OCI-LY3 (cell line): ENCODE measurements at regions not wholly inside any gene's neighbourhood (a gene's known extent, or its start where the extent isn't known, plus 50 kb on each side); places are given as distances from the start of the nearest gene placed in this dataset.

Experiments
- H2AFZ ChIP-seq: fragments of 200-600, 300-600 bp; shearing (Covaris generic); 2 replicates; pipeline ENCODE4 v1.6.0; 2014; ENCODE audit warnings: antibody characterized with exemption, low read depth, low read length
- H3K27ac ChIP-seq: fragments of 200-600, 300-600 bp; sonication (generic); 2 replicates; pipeline ENCODE4 v1.5.1; 2014; ENCODE audit warnings: mild to moderate bottlenecking, low read length, moderate library complexity, mixed read lengths
- H3K27me3 ChIP-seq: fragments of 200-600, 300-600 bp; sonication (generic); 2 replicates; pipeline ENCODE4 v1.6.1; 2014; ENCODE audit warnings: low read depth, low read length, mixed read lengths
- H3K36me3 ChIP-seq: fragments of 200-600, 300-600 bp; sonication (generic); replicated peaks from 2 replicates; pipeline ENCODE3; 2014; ENCODE audit warnings: low read depth, low read length, mixed read lengths
- H3K4me1 ChIP-seq: fragments of 300-600, 200-600 bp; sonication (generic); 2 replicates; pipeline ENCODE4 v1.6.1; 2014; ENCODE audit warnings: low read length, mixed read lengths
- H3K4me2 ChIP-seq: fragments of 200-600, 300-600 bp; sonication (generic); 2 replicates; pipeline ENCODE4 v1.6.1; 2014; ENCODE audit warnings: low read length, mixed read lengths
- H3K4me3 ChIP-seq: fragments of 300-600, 200-600 bp; sonication (generic); 2 replicates; pipeline ENCODE4 v1.5.1; 2014; ENCODE audit warnings: antibody characterized with exemption, mild to moderate bottlenecking, low read length, moderate library complexity
- H3K79me2 ChIP-seq: fragments of 300-600, 200-600 bp; shearing (Covaris generic); 2 replicates; pipeline ENCODE4 v1.6.1; 2014; ENCODE audit warnings: mild to moderate bottlenecking, low read length, mixed read lengths
- H3K9ac ChIP-seq: fragments of 300-600, 200-600 bp; shearing (Covaris generic); 2 replicates; pipeline ENCODE4 v1.6.0; 2014; ENCODE audit warnings: mild to moderate bottlenecking, low read length, moderate library complexity
- H3K9me3 ChIP-seq: fragments of 200-600, 300-600 bp; shearing (Covaris generic); 2 replicates; pipeline ENCODE4 v1.6.1; 2014; ENCODE audit warnings: low read length, mixed read lengths; ENCODE audit not compliant: insufficient read depth
- H4K20me1 ChIP-seq: fragments of 200-600, 300-600 bp; sonication (generic); 2 replicates; pipeline ENCODE4 v1.6.1; 2016; ENCODE audit warnings: low read length, mixed read lengths; ENCODE audit not compliant: insufficient read depth
- CTCF ChIP-seq: fragments of 200-600, 300-600 bp; sonication (generic); IDR thresholded peaks from 2 replicates; pipeline ENCODE4 v1.5.1; 2014; ENCODE audit warnings: antibody characterized with exemption, low read length, low read depth
- EZH2phosphoT487 ChIP-seq: fragments of 200-600 bp; shearing (Covaris generic); IDR thresholded peaks from 2 replicates; pipeline ENCODE4 v1.6.1; 2018; ENCODE audit warnings: antibody characterized with exemption, mixed run types, low read depth

GRCh38 chr4:59685626-59686025, 1514.5 kb upstream of the ADGRL3 start:
- H3K4me2 ChIP-seq = peak overlapping the region; percentile 60
- H3K36me3 ChIP-seq = no peaks in the 10 kb centered on the region
- H3K27me3 ChIP-seq = no peaks in the 10 kb centered on the region
- H3K79me2 ChIP-seq = no peaks in the 10 kb centered on the region
- peak overlapping the region; percentile 32 for H3K9ac ChIP-seq
- no peaks in the 10 kb centered on the region for H4K20me1 ChIP-seq
- H3K27ac ChIP-seq = peak overlapping the region; percentile 50
- peak overlapping the region; percentile 19; the same call in 1 of the 2 replicates for H2AFZ ChIP-seq
- H3K9me3 ChIP-seq = no peaks in the 10 kb centered on the region
- peak overlapping the region; percentile 47 for H3K4me3 ChIP-seq
- no peak for TF ChIP-seq EZH2phosphoT487
- TF ChIP-seq CTCF = no peak
- peaks cover 22% of the 10 kb centered on the region for H3K4me1 ChIP-seq

GRCh38 chr4:59689149-59689548, 1511.0 kb upstream of the ADGRL3 start:
- Histone ChIP-seq H3K4me1 (peaks cover 22% of the 10 kb centered on the region), H3K4me3 (no peak overlapping the region), H3K27me3 (no peaks in the 10 kb centered on the region), H3K9me3 (no peaks in the 10 kb centered on the region), H2AFZ (no peak overlapping the region), H3K9ac (no peak overlapping the region), H3K36me3 (no peaks in the 10 kb centered on the region), H3K79me2 (no peaks in the 10 kb centered on the region), H3K4me2 (no peak overlapping the region), H4K20me1 (no peaks in the 10 kb centered on the region), H3K27ac (no peak overlapping the region)
- no peak for TF ChIP-seq EZH2phosphoT487
- no peak for TF ChIP-seq CTCF

- H3K4me2 ChIP-seq = no peak overlapping the region
- H3K79me2 ChIP-seq = no peaks in the 10 kb centered on the region
- TF ChIP-seq CTCF (no peak), EZH2phosphoT487 (no peak)
- peaks cover 3% of the 10 kb centered on the region; the same call in 1 of the 2 replicates for H3K4me1 ChIP-seq
- no peaks in the 10 kb centered on the region for H3K36me3 ChIP-seq
- no peaks in the 10 kb centered on the region for H3K27me3 ChIP-seq
- no peaks in the 10 kb centered on the region for H4K20me1 ChIP-seq
- H2AFZ ChIP-seq = no peak overlapping the region
- no peak overlapping the region for H3K27ac ChIP-seq
- no peaks in the 10 kb centered on the region for H3K9me3 ChIP-seq
- H3K9ac ChIP-seq = no peak overlapping the region
- no peak overlapping the region for H3K4me3 ChIP-seq
These were observed 1504.6 kb upstream of the ADGRL3 start for GRCh38 chr4:59695355-59696053.

- H3K9ac ChIP-seq = no peak overlapping the region
- no peaks in the 10 kb centered on the region for H4K20me1 ChIP-seq
- no peaks in the 10 kb centered on the region for H3K36me3 ChIP-seq
- no peak overlapping the region for H3K4me2 ChIP-seq
- TF ChIP-seq EZH2phosphoT487 (no peak), CTCF (no peak)
- peaks cover 3% of the 10 kb centered on the region; the same call in 1 of the 2 replicates for H3K4me1 ChIP-seq
- H2AFZ ChIP-seq = no peak overlapping the region
- H3K27me3 ChIP-seq = no peaks in the 10 kb centered on the region
- no peak overlapping the region for H3K27ac ChIP-seq
- no peak overlapping the region for H3K4me3 ChIP-seq
- H3K9me3 ChIP-seq = no peaks in the 10 kb centered on the region
- no peaks in the 10 kb centered on the region for H3K79me2 ChIP-seq
These were observed 1502.1 kb upstream of the ADGRL3 start for GRCh38 chr4:59698041-59698440.
